Neural crest cell (in vitro differentiated cells): ENCODE measurements at regions not wholly inside any gene's neighbourhood (a gene's known extent, or its start where the extent isn't known, plus 50 kb on each side); places are given as distances from the start of the nearest gene placed in this dataset.
A peak's percentile ranks its signal among the peaks of the same experiment; 100 is the strongest.

Experiments used
- DNase-seq: peaks from one replicate; pipeline ENCODE4 v3.0.0; 2021; ENCODE audit warnings: low read depth, mixed read lengths, low spot score
- H3K27ac Mint-ChIP-seq: one replicate; pipeline ENCODE4 v1.8.0; 2021; ENCODE audit warnings: mild to moderate bottlenecking, mixed read lengths; ENCODE audit not compliant: unreplicated experiment
- H3K27me3 Mint-ChIP-seq: 2 replicates; pipeline ENCODE4 v1.8.0; 2021; ENCODE audit warnings: low read depth, mild to moderate bottlenecking, mixed read lengths
- H3K36me3 Mint-ChIP-seq: 2 replicates; pipeline ENCODE4 v1.8.0; 2021; ENCODE audit warnings: low read depth, mild to moderate bottlenecking, mixed read lengths
- H3K4me1 Mint-ChIP-seq: 2 replicates; pipeline ENCODE4 v1.8.0; 2021; ENCODE audit warnings: mixed read lengths
- H3K4me3 Mint-ChIP-seq: one replicate; pipeline ENCODE4 v1.8.0; 2021; ENCODE audit warnings: mild to moderate bottlenecking, mixed read lengths
- H3K9me3 Mint-ChIP-seq: 2 replicates; pipeline ENCODE4 v1.8.0; 2021; ENCODE audit warnings: mixed read lengths
- TF ChIP-seq, protein P1 (sequence below): fragments of 200-600 bp; sonication (generic); conservative IDR thresholded peaks from 2 replicates; pipeline ENCODE4 v1.5.0; 2021; ENCODE audit warnings: antibody characterized with exemption, mild to moderate bottlenecking

DNA sequence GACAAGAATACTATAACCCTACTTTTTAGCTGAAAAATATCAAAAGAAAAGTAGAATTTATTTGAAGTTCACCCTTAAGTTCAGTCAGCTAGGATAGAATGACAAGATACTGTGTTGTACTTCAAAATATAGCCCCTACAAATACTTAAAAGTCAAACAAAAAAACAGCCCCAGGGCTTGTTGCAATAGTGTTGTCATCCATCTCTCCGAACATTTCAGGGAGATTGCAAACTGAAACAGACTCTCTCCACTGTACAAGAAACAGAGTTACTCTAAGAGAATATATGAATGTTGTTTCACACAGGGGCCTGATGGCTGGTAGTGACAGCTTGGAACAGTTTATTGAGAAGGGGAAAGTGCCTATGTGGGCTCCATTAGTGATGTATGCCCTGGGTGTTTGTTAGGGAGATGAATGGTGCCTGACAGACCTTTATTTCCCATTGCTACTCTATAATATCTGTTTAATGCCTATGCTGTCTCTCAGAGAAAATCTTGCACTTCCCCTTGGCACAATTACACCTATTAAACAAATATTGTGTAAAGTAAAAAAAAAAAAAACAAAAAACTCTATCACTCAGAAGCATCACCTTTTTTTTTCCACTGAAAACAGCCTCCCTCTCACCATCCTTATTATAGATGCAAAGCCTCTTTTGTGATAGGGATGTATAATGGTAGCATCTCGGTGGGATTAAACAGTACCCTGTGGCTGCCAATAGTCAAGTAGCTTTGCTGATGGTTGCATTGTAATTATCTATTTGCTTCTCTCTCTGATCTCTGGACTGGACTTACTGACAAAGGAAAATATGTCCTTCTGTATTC, 506.3 kb upstream of the LUZP2 start:
- H3K4me3 Mint-ChIP-seq, result no peak overlapping the region
- no peak for DNase-seq
- H3K9me3 Mint-ChIP-seq, result peaks cover 1% of the 10 kb centered on the region
- H3K4me1 Mint-ChIP-seq, result peaks cover 8% of the 10 kb centered on the region
- H3K27ac Mint-ChIP-seq, result peak overlapping the region; percentile 83
- no peaks in the 10 kb centered on the region for H3K27me3 Mint-ChIP-seq
- TF ChIP-seq, protein P1, sequence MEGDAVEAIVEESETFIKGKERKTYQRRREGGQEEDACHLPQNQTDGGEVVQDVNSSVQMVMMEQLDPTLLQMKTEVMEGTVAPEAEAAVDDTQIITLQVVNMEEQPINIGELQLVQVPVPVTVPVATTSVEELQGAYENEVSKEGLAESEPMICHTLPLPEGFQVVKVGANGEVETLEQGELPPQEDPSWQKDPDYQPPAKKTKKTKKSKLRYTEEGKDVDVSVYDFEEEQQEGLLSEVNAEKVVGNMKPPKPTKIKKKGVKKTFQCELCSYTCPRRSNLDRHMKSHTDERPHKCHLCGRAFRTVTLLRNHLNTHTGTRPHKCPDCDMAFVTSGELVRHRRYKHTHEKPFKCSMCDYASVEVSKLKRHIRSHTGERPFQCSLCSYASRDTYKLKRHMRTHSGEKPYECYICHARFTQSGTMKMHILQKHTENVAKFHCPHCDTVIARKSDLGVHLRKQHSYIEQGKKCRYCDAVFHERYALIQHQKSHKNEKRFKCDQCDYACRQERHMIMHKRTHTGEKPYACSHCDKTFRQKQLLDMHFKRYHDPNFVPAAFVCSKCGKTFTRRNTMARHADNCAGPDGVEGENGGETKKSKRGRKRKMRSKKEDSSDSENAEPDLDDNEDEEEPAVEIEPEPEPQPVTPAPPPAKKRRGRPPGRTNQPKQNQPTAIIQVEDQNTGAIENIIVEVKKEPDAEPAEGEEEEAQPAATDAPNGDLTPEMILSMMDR, result no peak
- no peaks in the 10 kb centered on the region for H3K36me3 Mint-ChIP-seq

DNA sequence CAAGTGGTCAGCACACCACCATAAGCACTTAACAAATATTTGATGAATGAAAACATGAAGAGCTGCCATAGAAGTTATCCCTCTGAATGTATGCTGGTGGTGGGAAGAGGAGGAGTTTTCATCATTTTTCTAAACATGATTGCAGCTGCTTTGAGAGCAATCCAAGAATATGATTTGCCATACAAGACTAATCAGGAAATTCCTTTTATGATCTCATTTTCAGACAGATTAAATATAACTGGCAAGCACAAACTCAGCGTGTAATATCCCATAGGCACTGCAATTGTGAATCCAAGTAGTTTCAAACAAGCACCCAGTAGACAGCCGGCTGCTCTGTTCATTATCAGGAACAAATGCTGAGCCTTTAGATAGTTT, 505.7 kb upstream of the LUZP2 start:
- Mint-ChIP-seq H3K27ac (no peak overlapping the region), H3K4me3 (no peak overlapping the region), H3K27me3 (no peaks in the 10 kb centered on the region)

DNA sequence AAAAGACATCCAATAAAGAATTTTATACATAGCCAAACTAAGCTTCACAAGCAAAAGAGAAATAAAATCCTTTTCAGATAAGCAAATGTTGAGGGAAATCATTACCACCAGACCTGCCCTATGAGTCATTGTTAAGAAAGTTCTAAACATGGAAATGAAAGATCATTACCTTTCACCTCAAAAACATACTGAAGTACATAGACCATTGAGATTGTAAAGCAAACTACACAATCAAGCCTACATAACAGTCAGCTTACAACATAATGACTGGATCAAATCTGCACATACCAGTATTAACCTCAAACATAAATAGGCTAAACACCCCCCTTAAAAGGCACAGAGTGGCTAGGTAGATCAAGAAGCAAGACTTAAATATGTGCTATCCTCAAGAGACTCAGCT, 501.0 kb upstream of the LUZP2 start:
- H3K9me3 Mint-ChIP-seq, result peaks cover 27% of the 10 kb centered on the region
- peaks cover 9% of the 10 kb centered on the region for H3K36me3 Mint-ChIP-seq
- TF ChIP-seq, protein P1, result no peak
- H3K27me3 Mint-ChIP-seq, result no peaks in the 10 kb centered on the region
- no peak overlapping the region for H3K4me3 Mint-ChIP-seq
- DNase-seq, result no peak
- peaks cover 3% of the 10 kb centered on the region for H3K4me1 Mint-ChIP-seq
- no peak overlapping the region for H3K27ac Mint-ChIP-seq

More for the DNA sequence above, 505.7 kb upstream of the LUZP2 start:
- H3K36me3 Mint-ChIP-seq, result peaks cover 3% of the 10 kb centered on the region
- H3K4me1 Mint-ChIP-seq, result peaks cover 8% of the 10 kb centered on the region
- TF ChIP-seq, protein P1, result no peak
- H3K9me3 Mint-ChIP-seq, result peaks cover 3% of the 10 kb centered on the region
- DNase-seq, result no peak

DNA sequence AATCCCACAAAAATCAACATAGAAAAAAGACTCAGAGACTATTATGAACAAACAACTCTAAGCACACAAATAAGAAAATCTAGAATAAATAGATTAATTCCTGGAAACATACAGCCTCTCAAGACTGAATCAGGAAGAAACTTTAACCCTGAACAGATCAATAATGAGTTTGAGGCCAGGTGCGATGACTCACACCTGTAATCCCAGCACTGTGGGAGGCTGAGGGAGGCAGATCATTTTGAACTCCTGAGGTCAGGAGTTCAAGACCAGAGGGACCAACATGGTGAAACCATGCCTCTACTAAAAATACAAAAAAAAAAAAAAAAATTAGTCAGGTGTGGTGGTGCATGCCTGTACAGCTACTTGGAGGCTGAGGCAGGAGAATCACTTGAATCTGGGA, 499.5 kb upstream of the LUZP2 start:
- TF ChIP-seq, protein P1, result no peak
- H3K4me3 Mint-ChIP-seq, result no peak overlapping the region
- peaks cover 27% of the 10 kb centered on the region for H3K9me3 Mint-ChIP-seq
- no peaks in the 10 kb centered on the region for H3K4me1 Mint-ChIP-seq
- H3K27ac Mint-ChIP-seq, result no peak overlapping the region
- H3K27me3 Mint-ChIP-seq, result no peaks in the 10 kb centered on the region
- DNase-seq, result no peak
- peaks cover 9% of the 10 kb centered on the region for H3K36me3 Mint-ChIP-seq

DNA sequence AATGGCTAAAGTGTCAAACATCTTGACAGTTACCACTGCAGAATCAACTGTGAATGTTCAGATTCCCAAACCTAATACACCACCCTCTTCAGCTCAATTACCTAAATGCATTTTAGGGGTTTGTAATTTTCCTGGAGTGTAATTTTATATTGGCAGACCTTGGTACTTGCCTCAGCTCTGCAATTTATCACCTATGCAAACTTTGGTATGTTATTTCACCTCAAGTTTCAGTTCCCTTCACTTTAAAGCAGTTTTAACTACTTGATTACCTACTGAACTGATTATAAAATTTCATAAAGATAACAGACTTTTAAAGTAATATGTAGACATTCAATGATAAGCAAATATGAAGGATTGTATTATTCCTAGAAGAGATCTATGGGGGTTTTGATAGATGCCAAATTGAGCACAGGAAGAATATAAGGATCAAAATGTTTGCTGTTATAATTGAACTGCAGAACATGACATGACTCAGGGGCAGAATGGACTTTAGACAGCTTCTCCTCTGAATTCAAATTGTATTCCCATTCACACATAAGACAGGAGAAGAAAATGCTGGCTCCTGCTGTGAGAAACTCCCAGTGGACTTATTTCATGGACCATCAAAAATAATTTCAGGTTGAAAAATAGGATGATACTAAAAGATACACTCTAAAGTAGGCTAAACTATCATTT, 491.5 kb upstream of the LUZP2 start:
- TF ChIP-seq, protein P1, result no peak
- no peaks in the 10 kb centered on the region for H3K4me1 Mint-ChIP-seq
- H3K27ac Mint-ChIP-seq, result no peak overlapping the region
- DNase-seq, result no peak
- peaks cover 12% of the 10 kb centered on the region for H3K9me3 Mint-ChIP-seq
- peaks cover 2% of the 10 kb centered on the region for H3K36me3 Mint-ChIP-seq
- no peak overlapping the region for H3K4me3 Mint-ChIP-seq
- H3K27me3 Mint-ChIP-seq, result no peaks in the 10 kb centered on the region
